NCI-H146 (cell line): ENCODE measurements at regions not wholly inside any gene's neighbourhood (a gene's known extent, or its start where the extent isn't known, plus 50 kb on each side); places are given as distances from the start of the nearest gene placed in this dataset.
"Not testable (repeated sequence)": the region's sequence is repeated elsewhere in the genome, so short reads cannot be mapped to it uniquely, and the experiment has no call there.

ENCODE experiments used
- DNase-seq: peaks from one replicate; lab custom pipeline; 2025; lab: John Stamatoyannopoulos, UW

DNA sequence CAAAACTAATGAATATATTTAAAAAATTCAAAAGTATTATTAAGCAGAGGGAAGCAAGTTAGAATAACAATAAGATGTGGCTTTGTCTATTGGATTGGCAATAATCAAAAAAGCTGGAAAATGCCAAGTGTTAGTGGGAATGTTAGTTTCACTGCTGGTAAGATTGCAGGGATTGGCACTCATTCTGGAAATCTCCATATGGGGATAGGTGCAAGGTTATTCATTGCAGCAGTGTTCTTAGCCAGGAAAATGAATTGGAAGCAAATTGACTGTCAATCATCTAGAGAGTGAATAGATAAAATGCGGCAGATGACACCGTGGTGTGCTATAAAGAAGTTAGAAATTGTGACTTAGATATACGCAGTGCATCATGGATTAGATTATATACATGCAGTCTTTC is 1615.5 kb upstream of the PCDH7 start:
- no peak for DNase-seq

DNA sequence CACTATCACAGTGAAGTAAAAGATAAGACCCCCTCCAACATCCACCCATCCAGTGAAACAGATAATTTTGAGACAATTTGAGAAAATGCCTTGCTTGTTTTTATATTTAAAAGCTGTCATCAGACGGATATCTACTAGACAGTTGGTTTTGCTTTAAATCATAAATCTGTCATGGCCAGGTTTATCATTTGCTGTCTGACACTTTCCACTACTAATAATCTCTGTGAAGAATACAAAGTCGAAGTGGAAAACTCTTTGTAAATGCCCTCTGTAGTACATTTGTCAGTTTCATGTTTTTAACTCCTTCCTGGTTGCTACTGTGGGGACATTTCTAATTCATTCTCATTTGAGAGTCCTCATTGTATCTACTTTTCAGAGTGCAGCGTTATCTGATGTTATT is 1606.2 kb upstream of the PCDH7 start:
- DNase-seq = no peak

DNA sequence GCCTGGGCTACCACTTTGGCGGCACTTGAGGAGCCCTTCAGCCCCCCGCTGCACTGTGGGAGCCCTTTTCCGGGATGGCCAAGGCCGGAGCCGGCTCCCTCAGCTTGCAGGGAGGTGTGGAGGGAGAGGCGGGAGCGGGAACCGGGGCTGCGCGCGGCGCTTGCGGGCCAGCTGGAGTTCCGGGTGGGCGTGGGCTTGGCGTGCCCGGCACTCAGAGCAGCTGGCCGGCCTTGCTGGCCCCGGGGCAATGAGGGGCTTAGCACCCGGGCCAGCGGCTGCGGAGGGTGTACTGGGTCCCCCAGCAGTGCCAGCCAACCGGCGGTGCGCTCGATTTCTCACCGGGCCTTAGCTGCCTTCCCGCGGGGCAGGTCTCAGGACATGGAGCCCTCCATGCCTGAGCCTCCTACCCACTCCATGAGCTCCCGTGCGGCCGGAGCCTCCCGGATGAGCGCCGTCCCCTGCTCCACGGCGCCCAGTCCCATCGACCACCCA is 1602.9 kb upstream of the PCDH7 start:
- DNase-seq = not testable (repeated sequence)

DNA sequence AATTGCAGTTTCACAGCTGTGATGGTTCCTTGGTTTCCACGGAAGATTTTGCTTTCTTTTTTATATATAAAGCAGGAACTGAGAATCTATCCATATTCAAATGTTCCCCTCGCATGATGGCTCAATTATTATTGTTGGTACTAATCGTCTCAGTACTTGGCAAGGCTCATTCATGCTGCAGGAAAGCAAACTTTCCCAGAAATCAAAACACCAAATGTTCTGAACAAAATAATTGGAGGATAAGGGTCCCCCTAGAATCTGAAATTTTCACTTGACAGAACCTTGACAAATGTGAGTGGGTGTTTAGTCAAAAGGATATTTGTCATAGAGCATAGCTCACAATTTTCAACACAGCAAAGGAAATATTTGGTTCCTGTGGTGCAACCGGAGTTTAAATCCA is 1598.6 kb upstream of the PCDH7 start:
- DNase-seq = no peak

DNA sequence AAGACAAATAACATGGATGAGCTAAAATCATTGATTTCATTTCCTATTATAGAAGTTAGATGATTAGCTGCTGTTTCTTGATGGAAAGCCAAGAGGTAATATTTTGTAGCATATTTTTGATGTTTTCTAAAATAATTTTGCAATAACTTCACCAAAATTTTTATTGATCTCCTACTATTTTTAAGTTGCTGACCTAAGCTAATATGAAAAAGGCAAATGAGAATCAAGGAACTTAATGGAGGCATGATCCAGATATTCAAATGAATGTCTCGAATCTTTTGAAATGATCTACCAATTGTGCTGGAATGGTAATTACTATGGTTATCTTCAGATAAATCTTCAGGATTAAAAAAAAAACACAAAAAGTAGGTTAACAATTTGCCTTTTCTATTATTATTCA is 1591.4 kb upstream of the PCDH7 start:
- no peak for DNase-seq

DNA sequence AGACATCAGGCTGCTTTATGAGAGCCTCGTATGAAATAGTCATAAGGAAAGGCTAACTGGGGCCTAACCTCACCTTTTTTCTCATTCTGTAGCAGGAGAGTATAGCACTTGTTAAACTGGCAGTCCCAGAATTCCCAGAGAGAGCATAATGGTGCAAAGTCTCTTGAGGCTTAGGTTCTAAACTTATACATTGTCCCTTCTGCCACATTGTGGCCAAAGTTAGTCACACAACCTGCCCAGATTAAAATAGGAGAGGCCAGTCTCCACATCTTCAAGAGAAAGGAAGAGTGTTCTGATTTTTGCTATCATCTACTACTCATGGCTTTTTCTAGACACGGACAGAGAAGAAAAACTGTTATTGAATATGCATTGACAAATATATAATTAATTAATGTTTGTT is 1588.9 kb upstream of the PCDH7 start:
- no peak for DNase-seq

DNA sequence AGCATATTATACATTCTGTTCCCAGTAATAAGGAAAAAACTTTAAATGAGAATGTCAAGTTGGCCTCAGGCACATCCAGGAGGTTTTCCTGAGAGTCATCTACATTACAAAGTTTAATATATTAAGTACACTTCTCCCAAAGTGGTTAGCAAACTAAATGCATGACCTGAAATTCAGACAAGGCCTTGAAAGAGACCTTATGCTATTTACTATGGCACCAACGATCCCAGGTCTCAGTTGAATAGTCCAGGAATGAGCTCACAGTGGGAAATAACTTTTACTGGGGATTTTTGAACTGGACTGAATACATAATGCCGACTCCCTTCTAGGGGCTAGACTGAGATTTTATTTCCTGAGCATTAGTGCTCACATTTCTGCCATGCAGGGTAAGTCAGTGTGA is 1577.5 kb upstream of the PCDH7 start:
- DNase-seq = no peak

DNA sequence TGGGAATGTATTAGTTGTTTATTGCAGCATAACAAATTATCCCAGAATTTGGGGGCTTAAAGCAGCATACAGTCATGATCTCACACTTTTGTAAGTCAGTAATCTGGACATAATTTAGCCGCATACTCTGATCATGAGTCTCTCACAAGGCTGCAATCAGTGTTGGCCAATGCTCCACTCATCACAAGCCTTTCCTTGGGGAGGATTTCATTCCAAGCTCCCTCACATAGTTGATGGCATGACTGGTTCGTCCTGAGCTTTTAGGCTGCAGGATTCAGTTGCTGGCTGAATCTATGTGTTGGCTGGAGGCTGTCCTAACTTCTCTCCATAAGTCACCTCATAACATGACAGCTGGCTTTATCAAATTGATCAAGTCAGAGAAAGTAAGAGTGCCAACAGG is 1568.6 kb upstream of the PCDH7 start:
- no peak for DNase-seq

DNA sequence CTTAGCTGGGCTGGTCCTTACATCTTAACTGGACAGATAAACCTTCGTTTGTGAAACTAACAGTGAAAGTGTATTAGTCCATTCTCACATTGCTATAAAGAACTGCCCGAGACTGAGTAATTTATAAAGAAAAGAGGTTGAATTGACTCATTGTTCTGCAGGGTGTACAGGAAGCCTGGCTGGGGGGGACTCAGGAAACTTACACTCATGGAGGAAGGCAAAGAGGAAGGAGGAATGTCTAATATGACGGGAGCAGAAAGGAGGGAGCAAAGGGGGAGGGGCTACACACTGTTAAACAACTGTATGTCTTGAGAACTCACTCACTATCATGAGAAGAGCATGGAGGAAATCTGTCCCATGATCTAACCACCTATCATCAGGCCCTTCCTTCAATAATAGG is 1566.5 kb upstream of the PCDH7 start:
- no peak for DNase-seq

DNA sequence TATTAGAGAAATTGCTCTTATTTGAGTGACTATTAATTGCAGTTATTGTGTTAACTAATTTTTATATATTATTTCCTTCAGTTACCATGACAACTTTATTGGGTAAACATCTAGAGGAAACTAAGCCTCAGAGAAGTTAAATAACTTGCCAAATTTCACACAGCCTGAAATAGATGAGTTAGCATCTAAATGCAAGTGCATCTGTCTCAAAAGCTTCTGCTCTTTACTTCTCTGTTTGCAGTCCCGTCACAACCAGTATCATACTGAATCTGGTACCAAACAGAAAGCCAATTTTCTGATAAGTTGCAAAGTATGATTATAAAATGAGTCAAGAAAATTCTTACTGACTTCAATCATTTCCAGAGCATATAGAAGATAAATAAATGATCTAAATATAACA is 1544.9 kb upstream of the PCDH7 start:
- no peak for DNase-seq

DNA sequence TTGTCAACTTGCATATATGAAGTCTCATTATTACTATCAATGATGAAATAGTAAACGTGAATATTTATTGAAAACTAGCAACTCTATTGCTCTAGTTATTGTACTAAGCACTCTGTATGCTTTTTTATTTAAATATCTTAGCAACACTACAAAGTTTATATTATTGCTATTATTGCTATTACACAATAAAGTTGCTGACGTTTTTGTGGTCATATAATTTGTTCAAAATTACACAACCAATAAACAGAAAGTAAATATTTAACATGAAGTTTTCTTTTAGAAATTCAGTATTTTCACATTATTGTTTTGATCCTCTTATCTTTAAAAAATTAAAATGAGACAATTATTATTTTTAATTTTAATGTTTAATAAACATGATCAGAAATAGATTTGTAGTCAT is 1521.1 kb upstream of the PCDH7 start:
- DNase-seq = no peak

DNA sequence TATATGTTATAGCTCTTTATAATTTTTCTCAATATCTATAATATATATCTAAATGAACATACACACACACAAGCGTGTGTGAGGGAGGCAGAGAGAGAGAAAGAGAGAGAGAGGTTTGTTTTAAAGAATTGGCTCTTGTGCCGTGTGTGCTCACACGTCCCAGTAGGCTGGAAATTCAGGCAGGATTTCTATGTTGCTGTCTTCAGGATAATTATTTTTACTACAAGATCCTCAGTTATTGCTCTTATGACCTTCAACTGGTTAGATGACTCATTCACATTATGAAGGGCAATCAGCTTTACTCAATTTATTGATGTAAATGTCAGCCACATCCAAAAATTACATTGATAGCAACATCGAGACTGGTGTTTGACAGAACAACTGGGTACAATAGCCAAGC is 1520.7 kb upstream of the PCDH7 start:
- no peak for DNase-seq

DNA sequence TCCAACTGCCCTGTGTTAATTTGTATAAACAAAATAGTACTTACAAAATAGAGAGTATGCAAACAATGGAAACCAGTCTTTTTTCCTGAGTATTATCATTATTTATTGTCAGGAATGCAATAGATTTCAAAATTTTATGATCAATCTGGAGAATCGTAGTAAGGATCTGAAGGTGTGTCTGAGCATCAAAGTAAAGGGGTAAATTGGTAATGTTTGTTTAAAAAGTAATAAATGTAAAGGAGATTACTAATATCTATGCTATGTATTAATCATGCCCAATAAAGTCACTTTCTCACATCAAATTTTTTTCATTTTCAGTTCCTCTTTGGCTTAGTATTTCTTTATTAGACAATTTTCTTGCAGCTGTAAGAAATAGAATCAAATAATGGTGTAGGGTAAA is 1507.1 kb upstream of the PCDH7 start:
- no peak for DNase-seq

DNA sequence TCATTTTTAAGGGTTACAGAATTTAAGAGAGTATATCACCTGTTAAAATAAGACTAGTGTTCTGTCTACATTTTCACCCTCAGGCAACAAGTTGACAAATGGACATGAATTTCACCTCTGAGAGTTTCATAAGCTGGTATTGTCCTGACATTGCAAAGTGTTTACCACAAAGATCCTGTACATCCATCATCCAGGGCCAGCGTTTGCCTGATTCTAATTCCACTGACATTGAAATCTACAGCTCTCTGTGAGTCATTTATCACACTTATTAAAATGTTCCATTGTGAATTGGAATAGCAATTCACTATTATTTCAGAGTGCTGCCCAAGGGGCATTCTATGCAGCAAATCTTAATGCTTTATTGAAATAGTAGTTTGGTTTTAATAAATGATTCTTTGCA is 1499.4 kb upstream of the PCDH7 start:
- DNase-seq = no peak

DNA sequence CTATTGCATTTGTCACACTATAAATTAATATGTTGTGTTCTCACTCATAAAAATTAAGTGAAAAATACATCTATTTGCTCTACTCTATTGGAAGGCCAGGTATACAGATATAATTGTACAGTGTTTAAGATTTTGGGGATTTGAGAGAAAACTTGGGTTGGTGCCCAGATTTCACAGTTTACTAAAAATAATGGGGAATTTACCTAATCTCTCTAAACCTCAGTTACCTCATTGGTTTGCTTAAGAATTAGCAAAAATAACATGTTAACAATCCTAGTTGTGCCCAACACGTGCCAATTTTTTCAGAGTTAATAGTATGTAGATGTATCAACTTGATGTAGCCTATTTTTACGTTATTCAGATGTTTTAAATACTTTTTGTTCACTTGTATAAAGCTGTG is 1495.3 kb upstream of the PCDH7 start:
- DNase-seq = no peak

DNA sequence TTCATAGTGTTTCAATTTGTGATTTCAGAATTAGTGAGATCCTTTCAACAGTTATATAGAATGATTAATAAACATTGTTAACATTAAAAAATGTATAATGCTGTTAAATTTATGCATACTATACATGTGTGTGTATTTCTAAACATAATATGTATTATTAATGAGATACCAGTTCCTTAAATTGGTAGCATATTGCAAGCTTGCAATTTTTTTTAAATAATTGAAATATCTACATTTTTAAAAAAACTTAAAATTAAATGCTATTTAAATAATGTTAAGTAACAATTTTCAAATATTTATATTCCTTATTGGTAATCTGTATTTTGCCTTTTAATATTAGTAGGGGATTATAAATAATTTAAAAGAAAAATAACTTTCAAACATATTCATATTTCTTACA is 1479.5 kb upstream of the PCDH7 start:
- no peak for DNase-seq

DNA sequence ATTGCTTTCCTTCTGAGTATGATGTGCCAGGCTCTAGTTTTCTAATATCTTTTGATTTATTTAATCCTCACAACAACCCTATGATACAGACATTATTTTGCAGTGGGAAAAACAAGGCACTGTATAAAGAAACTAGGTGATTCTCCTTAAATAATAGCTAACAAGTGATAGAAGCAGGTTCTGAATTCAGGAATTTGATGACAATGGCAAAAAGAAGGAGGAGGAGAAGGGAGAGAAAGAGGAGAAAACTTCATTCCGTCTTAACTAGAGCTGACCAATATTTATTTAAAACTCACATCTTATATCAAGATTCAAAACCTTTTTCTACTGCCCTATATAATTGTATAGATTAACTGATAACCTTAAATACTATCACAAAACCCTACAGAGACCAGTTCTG is 1477.1 kb upstream of the PCDH7 start:
- no peak for DNase-seq

DNA sequence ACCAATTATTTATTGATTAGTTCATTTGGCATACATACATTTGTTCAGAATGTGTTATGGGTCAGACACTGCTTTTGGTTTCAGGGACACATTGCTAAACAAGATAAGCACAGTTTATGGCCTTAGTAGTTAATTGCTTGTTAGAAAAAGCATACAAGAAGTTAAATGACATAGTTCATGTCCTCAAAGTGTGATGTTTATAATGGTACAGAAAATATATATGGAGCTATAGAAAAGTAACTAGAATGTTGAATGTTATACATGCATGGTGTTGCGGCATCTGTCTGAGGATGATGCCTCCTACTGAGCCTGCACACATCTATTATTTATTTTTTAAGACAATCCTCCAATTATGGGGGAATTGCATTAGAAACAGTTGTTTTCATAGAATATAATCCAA is 1476.3 kb upstream of the PCDH7 start:
- no peak for DNase-seq

DNA sequence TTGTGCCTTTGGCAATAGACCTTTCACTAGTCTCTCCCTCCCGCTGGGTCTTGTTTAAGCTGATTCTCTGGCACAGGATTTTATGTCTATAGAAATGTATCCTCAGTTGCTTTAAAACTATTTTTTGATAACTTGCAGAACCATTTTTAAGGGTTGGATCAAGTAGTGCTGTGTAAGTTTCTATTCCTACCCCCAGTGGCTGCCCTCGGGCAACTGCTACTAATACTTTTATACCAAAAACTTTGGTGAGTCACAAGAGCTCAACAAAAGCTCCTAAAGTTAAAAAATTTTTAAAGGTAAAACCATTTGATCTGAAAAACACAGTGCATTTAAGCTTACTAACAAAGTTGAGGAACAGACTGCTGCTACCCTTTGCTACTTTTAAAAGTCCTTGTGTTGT is 1460.6 kb upstream of the PCDH7 start:
- no peak for DNase-seq

DNA sequence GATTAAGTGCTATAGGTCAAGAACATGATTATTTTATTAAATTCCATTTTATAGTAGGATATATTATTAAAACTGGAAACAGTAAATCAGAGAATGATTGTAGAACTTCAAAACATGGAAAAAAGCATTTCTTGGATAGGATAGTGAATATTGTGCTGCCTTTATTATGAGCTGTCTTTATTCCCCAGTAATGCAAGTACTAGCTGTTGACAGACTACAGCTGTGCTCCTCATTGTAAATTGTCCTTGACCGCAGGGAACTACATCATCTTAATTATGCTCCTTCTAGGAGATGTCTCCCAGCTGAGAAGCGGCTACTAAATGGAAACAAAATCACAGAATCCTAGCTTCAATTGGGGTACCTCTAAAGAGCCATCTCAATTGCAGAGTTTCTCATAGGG is 1457.2 kb upstream of the PCDH7 start:
- DNase-seq = no peak

DNA sequence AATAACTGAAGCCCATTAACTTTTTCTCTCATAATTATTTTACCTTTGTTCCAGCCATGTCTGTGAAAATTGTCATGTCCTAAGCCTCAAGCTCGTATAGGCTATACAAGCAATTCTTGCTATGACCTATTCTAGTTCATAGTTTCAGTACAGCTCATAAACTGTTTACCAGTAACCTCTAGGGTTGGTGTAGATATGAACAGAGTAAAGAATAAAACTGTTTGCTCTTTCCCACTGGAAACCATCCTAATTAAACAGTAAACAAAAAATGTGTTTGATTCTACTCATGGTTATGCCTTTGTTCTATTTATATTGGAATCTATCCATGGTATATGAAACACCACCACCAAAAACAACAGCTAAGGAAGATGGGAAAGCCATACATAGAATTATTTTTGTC is 1444.0 kb upstream of the PCDH7 start:
- no peak for DNase-seq

DNA sequence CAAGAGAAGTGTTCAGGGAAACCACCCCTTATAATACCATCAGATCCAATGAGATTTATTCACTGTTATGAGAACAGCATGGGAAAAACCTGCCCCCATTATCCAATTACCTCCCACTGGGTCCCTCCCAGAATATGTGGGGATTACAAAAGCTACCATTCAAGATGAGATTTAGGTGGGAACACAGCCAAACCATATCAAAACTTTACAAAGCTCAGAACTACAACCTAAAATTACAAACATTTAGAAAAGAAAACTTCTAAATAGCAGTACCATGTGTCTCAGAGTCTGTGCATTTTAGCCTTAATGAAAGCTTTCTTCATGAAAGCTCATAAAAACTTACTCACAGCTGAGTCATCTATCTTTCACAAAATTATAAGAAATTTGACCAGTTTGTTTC is 1442.8 kb upstream of the PCDH7 start:
- DNase-seq = no peak

DNA sequence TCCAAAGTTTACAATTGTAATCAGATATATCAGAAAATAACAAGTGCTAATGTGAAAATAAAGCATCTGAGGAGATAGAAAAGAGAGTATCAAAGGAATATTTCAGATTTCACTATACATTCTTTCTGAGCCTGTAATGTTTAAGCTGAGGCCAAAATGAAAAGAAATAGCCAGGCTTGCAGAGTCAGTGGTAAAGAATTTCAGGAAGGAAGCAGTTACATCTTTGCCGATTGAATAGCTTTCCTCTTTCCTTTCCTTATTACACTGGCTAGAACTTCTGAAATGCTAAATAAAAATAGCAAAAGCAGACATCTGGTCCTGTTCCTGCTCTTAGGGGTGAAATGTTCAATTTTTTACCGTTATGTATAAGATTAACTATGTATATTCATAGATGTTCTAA is 1441.6 kb upstream of the PCDH7 start:
- DNase-seq = no peak

DNA sequence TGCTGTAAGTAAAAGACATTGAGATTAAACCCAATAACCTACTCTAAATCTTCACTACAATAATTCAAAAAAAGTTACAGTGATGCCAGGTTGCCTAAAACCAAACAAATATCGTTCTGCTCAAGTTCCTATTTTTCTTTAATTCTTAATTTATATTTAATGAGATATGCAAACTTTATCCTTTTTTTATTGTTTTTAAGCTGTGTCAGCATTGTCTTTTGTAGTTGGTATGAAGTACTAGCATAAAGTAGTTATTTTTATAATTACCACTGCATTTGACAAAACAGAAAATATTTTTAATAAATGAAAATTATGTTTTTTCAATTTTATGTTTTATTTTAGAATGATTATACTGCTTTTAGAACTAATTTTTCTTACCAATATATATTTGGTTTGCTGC is 1431.1 kb upstream of the PCDH7 start:
- no peak for DNase-seq

DNA sequence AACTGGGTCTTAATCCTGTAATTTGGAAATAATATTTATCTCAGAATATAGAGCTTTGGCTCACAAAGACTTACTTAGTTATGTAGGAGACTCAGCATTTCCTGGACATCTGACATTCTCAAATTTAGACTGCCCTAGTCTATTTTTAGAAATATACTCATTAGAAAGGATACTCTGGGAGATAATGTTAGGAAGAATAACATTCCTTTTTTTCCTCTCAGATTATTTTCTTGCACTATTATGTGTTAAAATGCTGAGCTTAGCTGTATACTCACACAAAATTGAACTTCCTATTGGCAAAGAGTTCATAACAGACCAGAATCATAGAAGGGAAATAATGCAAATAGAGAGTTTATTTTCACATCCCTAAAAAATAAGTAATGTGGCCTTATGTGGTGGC is 1424.9 kb upstream of the PCDH7 start:
- DNase-seq = no peak
